Endothelial cell of umbilical vein (primary cell): ENCODE measurements at regions not wholly inside any gene's neighbourhood (a gene's known extent, or its start where the extent isn't known, plus 50 kb on each side); places are given as distances from the start of the nearest gene placed in this dataset.

Experiments used
- CTCF ChIP-seq, 2 donors: IDR thresholded peaks; 1 replicate in 1 of 2; 2 replicates in 1 of 2; pipeline ENCODE4 v1.5.1; 2011; ENCODE audit warnings: low read length in 2 of 2, mild to moderate bottlenecking in 2 of 2, moderate library complexity in 2 of 2, control low read depth in 1 of 2, inconsistent platforms in 1 of 2, low read depth in 1 of 2; ENCODE audit not compliant: insufficient read depth in 1 of 2; ENCODE audit errors: extremely low read depth in 1 of 2
- POLR2A ChIP-seq: IDR thresholded peaks from 2 replicates; pipeline ENCODE4 v1.6.1; 2012; ENCODE audit warnings: low read depth, mild to moderate bottlenecking, control low read depth, low read length
- POLR2AphosphoS5 ChIP-seq: IDR thresholded peaks from 2 replicates; pipeline ENCODE4 v1.6.1; 2012; ENCODE audit warnings: low read depth, mild to moderate bottlenecking, control low read depth, low read length, moderate library complexity; ENCODE audit not compliant: insufficient read depth

GRCh38 chr20:56750430-56750829 is 121.3 kb downstream of the TFAP2C start:
- TF ChIP-seq POLR2AphosphoS5 (no peak), POLR2A (no peak), CTCF (IDR thresholded peaks at IDR 0.05; ENCODE audit: extremely low read depth in 1 of 2, insufficient read depth in 1 of 2, low read depth in 1 of 2, low read length in 2 of 2) (no peak)
